H9 (cell line): ENCODE measurements at regions not wholly inside any gene's neighbourhood (a gene's known extent, or its start where the extent isn't known, plus 50 kb on each side); places are given as distances from the start of the nearest gene placed in this dataset.

Experiments
- DNase-seq: peaks from one replicate; pipeline ENCODE4 v3.0.0-alpha.2; 2017
- H2AFZ ChIP-seq: one replicate; pipeline ENCODE4 v1.6.1; 2013; ENCODE audit warnings: mild to moderate bottlenecking, low read length, control low read depth, moderate library complexity
- H2AK5ac ChIP-seq: 2 replicates; pipeline ENCODE4 v1.6.1; 2013; ENCODE audit warnings: low read length, control low read depth, mixed read lengths; ENCODE audit not compliant: insufficient read length
- H2BK120ac ChIP-seq: one replicate; pipeline ENCODE4 v1.6.1; 2013; ENCODE audit warnings: low read depth, mild to moderate bottlenecking, low read length, control low read depth, inconsistent platforms; ENCODE audit not compliant: poor library complexity, severe bottlenecking
- H2BK12ac ChIP-seq: 2 replicates; pipeline ENCODE4 v1.6.1; 2013; ENCODE audit warnings: low read length, control low read depth, mixed read lengths, low read depth; ENCODE audit not compliant: insufficient read length
- H2BK15ac ChIP-seq: 2 replicates; pipeline ENCODE4 v1.6.1; 2013; ENCODE audit warnings: low read depth, low read length, control low read depth
- H2BK20ac ChIP-seq: one replicate; pipeline ENCODE4 v1.6.1; 2013; ENCODE audit warnings: low read depth, mild to moderate bottlenecking, low read length, control low read depth, inconsistent platforms; ENCODE audit not compliant: poor library complexity, severe bottlenecking
- H2BK5ac ChIP-seq: 2 replicates; pipeline ENCODE4 v1.6.1; 2013; ENCODE audit warnings: low read length, control low read depth, mixed read lengths; ENCODE audit not compliant: insufficient read length
- H3K14ac ChIP-seq: 2 replicates; pipeline ENCODE4 v1.6.1; 2013; ENCODE audit warnings: low read length, control low read depth; ENCODE audit not compliant: insufficient read depth
- H3K18ac ChIP-seq: 2 replicates; pipeline ENCODE4 v1.6.1; 2013; ENCODE audit warnings: low read depth, mild to moderate bottlenecking, mixed read lengths, low read length, control low read depth; ENCODE audit not compliant: insufficient read length
- H3K23ac ChIP-seq: 2 replicates; pipeline ENCODE4 v1.6.1; 2013; ENCODE audit warnings: low read length, control low read depth, mixed read lengths, low read depth; ENCODE audit not compliant: insufficient read length
- H3K23me2 ChIP-seq: 2 replicates; pipeline ENCODE4 v1.6.1; 2013; ENCODE audit warnings: low read depth, mild to moderate bottlenecking, mixed read lengths, low read length, control low read depth; ENCODE audit not compliant: insufficient read length, poor library complexity, severe bottlenecking
- H3K27ac ChIP-seq: 2 replicates; pipeline ENCODE4 v1.5.1; 2013; ENCODE audit warnings: low read length, control low read depth, mixed read lengths, low read depth; ENCODE audit not compliant: insufficient read length
- H3K27me3 ChIP-seq: 2 replicates; pipeline ENCODE4 v1.6.1; 2013; ENCODE audit warnings: low read length, control low read depth, inconsistent platforms; ENCODE audit not compliant: insufficient read depth
- H3K4ac ChIP-seq: 2 replicates; pipeline ENCODE4 v1.6.1; 2013; ENCODE audit warnings: low read depth, mild to moderate bottlenecking, control low read depth, inconsistent platforms, low read length, moderate library complexity
- H3K4me1 ChIP-seq: 2 replicates; pipeline ENCODE4 v1.6.1; 2013; ENCODE audit warnings: low read length, control low read depth, inconsistent platforms; ENCODE audit not compliant: insufficient read depth
- H3K4me2 ChIP-seq: 2 replicates; pipeline ENCODE4 v1.6.1; 2013; ENCODE audit warnings: low read length, control low read depth, mixed read lengths; ENCODE audit not compliant: insufficient read length, insufficient read depth
- H3K56ac ChIP-seq: 2 replicates; pipeline ENCODE4 v1.6.1; 2013; ENCODE audit warnings: low read depth, mild to moderate bottlenecking, mixed read lengths, low read length, control low read depth; ENCODE audit not compliant: insufficient read length
- H3K79me1 ChIP-seq: 2 replicates; pipeline ENCODE4 v1.6.1; 2013; ENCODE audit warnings: low read depth, mild to moderate bottlenecking, moderate library complexity, low read length, control low read depth, inconsistent platforms; ENCODE audit not compliant: insufficient read depth, poor library complexity, severe bottlenecking
- H3K79me2 ChIP-seq: 2 replicates; pipeline ENCODE4 v1.6.1; 2013; ENCODE audit warnings: low read length, control low read depth, inconsistent platforms; ENCODE audit not compliant: insufficient read depth
- H3K9ac ChIP-seq: 2 replicates; pipeline ENCODE4 v1.6.1; 2013; ENCODE audit warnings: low read length, control low read depth, mixed read lengths; ENCODE audit not compliant: insufficient read length; ENCODE audit errors: extremely low read depth
- H3K9me3 ChIP-seq: one replicate; pipeline ENCODE4 v1.6.1; 2013; ENCODE audit warnings: low read depth, low read length, inconsistent platforms; ENCODE audit not compliant: control insufficient read depth
- H3T11ph ChIP-seq: one replicate; pipeline ENCODE4 v1.6.1; 2013; ENCODE audit warnings: mild to moderate bottlenecking, low read length, control low read depth, inconsistent platforms
- H4K20me1 ChIP-seq: one replicate; pipeline ENCODE4 v1.6.1; 2013; ENCODE audit not compliant: control insufficient read depth, insufficient read length, insufficient read depth
- H4K5ac ChIP-seq: 2 replicates; pipeline ENCODE4 v1.6.1; 2013; ENCODE audit warnings: low read depth, mild to moderate bottlenecking, mixed read lengths, low read length, control low read depth; ENCODE audit not compliant: insufficient read length
- H4K8ac ChIP-seq: replicated peaks from 2 replicates; pipeline ENCODE4 v1.6.1; 2013; ENCODE audit warnings: low read length, control low read depth, mixed read lengths, low read depth; ENCODE audit not compliant: insufficient read length
- H4K91ac ChIP-seq: 2 replicates; pipeline ENCODE4 v1.6.1; 2013; ENCODE audit warnings: low read depth, mild to moderate bottlenecking, moderate library complexity, mixed read lengths, low read length, control low read depth; ENCODE audit not compliant: insufficient read length
- H3K27ac Mint-ChIP-seq, 3 experiments: 2 replicates in 2 of 3; 3 replicates in 1 of 3; pipeline ENCODE4 v1.8.0; 2020 to 2021; ENCODE audit warnings: mixed read lengths in 3 of 3, mild to moderate bottlenecking in 1 of 3, moderate library complexity in 1 of 3
- H3K27me3 Mint-ChIP-seq: 2 replicates; pipeline ENCODE4 v1.8.0; 2021; ENCODE audit warnings: low read depth, mild to moderate bottlenecking, moderate library complexity, mixed read lengths
- H3K36me3 Mint-ChIP-seq, 3 experiments: 2 replicates in 2 of 3; 3 replicates in 1 of 3; pipeline ENCODE4 v1.8.0; 2020 to 2021; ENCODE audit warnings: low read depth in 3 of 3, mixed read lengths in 3 of 3; ENCODE audit not compliant: insufficient read depth in 1 of 3
- H3K4me1 Mint-ChIP-seq, 2 experiments: 2 replicates each; pipeline ENCODE4 v1.8.0; 2020; ENCODE audit warnings: mixed read lengths in 2 of 2
- H3K4me3 Mint-ChIP-seq, 2 experiments: 2 replicates in 1 of 2; 3 replicates in 1 of 2; pipeline ENCODE4 v1.8.0; 2020 to 2021; ENCODE audit warnings: mild to moderate bottlenecking in 2 of 2, mixed read lengths in 2 of 2, moderate library complexity in 1 of 2
- H3K9me3 Mint-ChIP-seq, 2 experiments: 2 replicates in 1 of 2; 3 replicates in 1 of 2; pipeline ENCODE4 v1.8.0; 2020; ENCODE audit warnings: mild to moderate bottlenecking in 2 of 2, mixed read lengths in 2 of 2, moderate library complexity in 1 of 2
- CTCF ChIP-seq: fragments of 200-600 bp; sonication (generic); conservative IDR thresholded peaks from 3 replicates; pipeline ENCODE4 v1.8.0; 2021; ENCODE audit warnings: antibody characterized with exemption, mild to moderate bottlenecking
- WGBS: extraction: QIAGEN DNeasy Blood & Tissue Kit; methylation state at CpG from one replicate; pipeline ENCODE4 v1.1.7; 2013; ENCODE audit warnings: missing lambda C conversion rate, low lambda C conversion rate, mixed read lengths; ENCODE audit not compliant: insufficient read length; ENCODE audit errors: extremely low coverage; 5-methylcytosine and 5-hydroxymethylcytosine counted together

- Mint-ChIP-seq H3K9me3 (no peaks in the 10 kb centered on the region), H3K27ac (no peak overlapping the region), H3K27me3 (no peaks in the 10 kb centered on the region), H3K4me1 (peaks cover 0 to 5% of the 10 kb centered on the region in 2 experiments; a peak in 1 of 4 replicates), H3K4me3 (no peak overlapping the region), H3K36me3 (no peaks in the 10 kb centered on the region; a peak in 1 of 7 replicates)
- Histone ChIP-seq H2AK5ac (no peak overlapping the region), H4K8ac (no peak overlapping the region), H2AFZ (no peak overlapping the region), H3K56ac (no peak overlapping the region), H3K14ac (no peak overlapping the region), H4K91ac (no peak overlapping the region), H3K27me3 (no peaks in the 10 kb centered on the region), H3K23me2 (no peaks in the 10 kb centered on the region), H3K79me1 (no peaks in the 10 kb centered on the region), H3K18ac (no peak overlapping the region), H4K20me1 (no peaks in the 10 kb centered on the region), H3K9me3 (no peaks in the 10 kb centered on the region), H2BK120ac (no peak overlapping the region), H3K79me2 (no peaks in the 10 kb centered on the region), H3K4me2 (no peak overlapping the region), H2BK20ac (no peak overlapping the region), H2BK5ac (no peak overlapping the region), H2BK12ac (no peak overlapping the region), H3K23ac (no peak overlapping the region), H3K27ac (no peak overlapping the region), H4K5ac (no peak overlapping the region), H3K4me1 (no peaks in the 10 kb centered on the region), H3K9ac (no peak overlapping the region), H2BK15ac (no peak overlapping the region), H3K4ac (no peak overlapping the region), H3T11ph (no peak overlapping the region)
- no CpG with 5 or more reads among the region's 2 CpGs for WGBS
- TF ChIP-seq CTCF = no peak
- no peak for DNase-seq
Measured at GRCh38 chr5:156221816-156222215, 105.1 kb upstream of the SGCD start.
